Left lung (tissue), 4 donors: ENCODE measurements at regions not wholly inside any gene's neighbourhood (a gene's known extent, or its start where the extent isn't known, plus 50 kb on each side); places are given as distances from the start of the nearest gene placed in this dataset.

ENCODE experiments used
- ATAC-seq: fragments of 200-7000 bp; cut with Tn5 transposase; one replicate; pipeline ENCODE4 v1.9.1; 2020; ENCODE audit warnings: moderate library complexity
- DNase-seq, 4 donors: peaks; one replicate each; pipeline ENCODE4 v3.0.0-alpha.2; 2013 to 2020
- H3K27ac ChIP-seq, 2 donors: fragments of 200-600 bp; sonication (generic) in 1 of 2; one replicate each; pipeline versions ENCODE4 v1.5.0 to v1.8.0; 2020 to 2021
- H3K27me3 ChIP-seq, 2 donors: fragments of 200-600 bp; sonication (generic) in 1 of 2; one replicate each; pipeline versions ENCODE4 v1.5.0 to v1.8.0; 2020 to 2021
- H3K36me3 ChIP-seq, 2 donors: fragments of 200-600 bp; sonication (generic) in 1 of 2; one replicate each; pipeline versions ENCODE4 v1.5.0 to v1.8.0; 2020 to 2021
- H3K4me1 ChIP-seq, 2 donors: fragments of 200-600 bp; one replicate each; pipeline ENCODE4 v1.8.0; 2021
- H3K4me3 ChIP-seq, 2 donors: fragments of 200-600 bp; sonication (generic) in 1 of 2; one replicate each; pipeline versions ENCODE4 v1.5.0 to v1.8.0; 2020 to 2021; ENCODE audit warnings: mild to moderate bottlenecking in 1 of 2
- H3K9me3 ChIP-seq, 2 donors: fragments of 200-600 bp; sonication (generic) in 1 of 2; one replicate each; pipeline versions ENCODE4 v1.5.0 to v1.8.0; 2020 to 2021
- intact Hi-C, 2 donors: fragments of 100-400 bp; cut with DNase I; formaldehyde crosslinking; loops; one replicate each; pipeline versions ENCODE4 v1.11.2 to v1.14.2; 2022
- TF ChIP-seq, protein P1 (sequence below), 2 donors: fragments of 200-600 bp; sonication (generic) in 1 of 2; IDR thresholded peaks; one replicate each; pipeline versions ENCODE4 v1.5.0 to v1.8.0; 2021; ENCODE audit warnings: antibody characterized with exemption in 2 of 2
- donor health status: DM: no; HTN: yes; CAD: no.
- donor health status: DM: no; HTN: no; CAD: no.

DNA sequence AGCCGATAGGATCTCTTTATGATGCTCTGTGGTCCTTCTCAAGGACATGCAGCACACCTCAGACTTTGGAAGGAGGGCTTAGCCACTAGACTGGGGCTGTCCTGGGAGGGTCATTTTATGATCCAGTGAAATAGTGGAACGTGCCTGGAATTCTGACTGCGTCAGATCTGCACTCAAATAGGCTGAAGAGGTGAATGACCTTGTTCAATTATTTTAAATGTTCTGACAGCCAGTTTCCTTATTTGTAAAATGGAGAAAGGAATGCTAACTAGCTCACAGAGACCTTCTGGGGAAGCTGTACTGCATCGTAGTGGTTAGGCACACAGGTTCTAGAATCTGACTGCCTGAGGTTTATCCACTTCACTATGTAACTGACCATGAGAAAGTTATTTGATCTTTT is 587.5 kb downstream of the MAFB start:
- DNase-seq, result no peak
- H3K9me3 ChIP-seq, result no peaks in the 10 kb centered on the region
- intact Hi-C loops, result no loop called here
- ATAC-seq, result no peak
- no peaks in the 10 kb centered on the region for H3K36me3 ChIP-seq
- TF ChIP-seq, protein P1, sequence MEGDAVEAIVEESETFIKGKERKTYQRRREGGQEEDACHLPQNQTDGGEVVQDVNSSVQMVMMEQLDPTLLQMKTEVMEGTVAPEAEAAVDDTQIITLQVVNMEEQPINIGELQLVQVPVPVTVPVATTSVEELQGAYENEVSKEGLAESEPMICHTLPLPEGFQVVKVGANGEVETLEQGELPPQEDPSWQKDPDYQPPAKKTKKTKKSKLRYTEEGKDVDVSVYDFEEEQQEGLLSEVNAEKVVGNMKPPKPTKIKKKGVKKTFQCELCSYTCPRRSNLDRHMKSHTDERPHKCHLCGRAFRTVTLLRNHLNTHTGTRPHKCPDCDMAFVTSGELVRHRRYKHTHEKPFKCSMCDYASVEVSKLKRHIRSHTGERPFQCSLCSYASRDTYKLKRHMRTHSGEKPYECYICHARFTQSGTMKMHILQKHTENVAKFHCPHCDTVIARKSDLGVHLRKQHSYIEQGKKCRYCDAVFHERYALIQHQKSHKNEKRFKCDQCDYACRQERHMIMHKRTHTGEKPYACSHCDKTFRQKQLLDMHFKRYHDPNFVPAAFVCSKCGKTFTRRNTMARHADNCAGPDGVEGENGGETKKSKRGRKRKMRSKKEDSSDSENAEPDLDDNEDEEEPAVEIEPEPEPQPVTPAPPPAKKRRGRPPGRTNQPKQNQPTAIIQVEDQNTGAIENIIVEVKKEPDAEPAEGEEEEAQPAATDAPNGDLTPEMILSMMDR (IDR thresholded peaks at IDR 0.05), result no peak
- H3K27me3 ChIP-seq, result no peaks in the 10 kb centered on the region
- no peak overlapping the region for H3K4me3 ChIP-seq
- no peaks in the 10 kb centered on the region for H3K4me1 ChIP-seq
- no peak overlapping the region for H3K27ac ChIP-seq

DNA sequence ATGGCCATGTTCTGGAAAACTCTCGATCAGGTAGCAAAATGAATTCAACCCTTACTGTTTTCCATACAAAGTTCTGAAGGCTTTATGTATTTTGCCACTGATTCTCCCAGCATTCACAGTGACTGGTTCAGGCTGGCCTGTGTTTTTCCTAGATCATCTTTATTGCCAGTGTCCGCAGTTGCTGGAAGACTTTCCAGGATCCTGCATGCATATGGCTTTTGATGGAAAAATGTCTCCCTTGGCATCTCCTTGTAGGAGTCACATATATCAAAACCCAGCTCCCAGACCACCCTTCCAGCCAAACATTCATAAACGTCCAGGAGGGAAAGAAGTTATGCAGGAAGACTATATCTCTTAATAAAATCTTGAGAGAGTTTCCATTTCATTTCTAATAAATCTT is 588.8 kb downstream of the MAFB start:
- H3K27ac ChIP-seq, result no peak overlapping the region
- no peaks in the 10 kb centered on the region for H3K9me3 ChIP-seq
- H3K27me3 ChIP-seq, result no peaks in the 10 kb centered on the region
- no peak for DNase-seq
- intact Hi-C loops, result no loop called here
- H3K4me1 ChIP-seq, result no peaks in the 10 kb centered on the region
- TF ChIP-seq, protein P1 (IDR thresholded peaks at IDR 0.05), result no peak
- no peak for ATAC-seq
- no peaks in the 10 kb centered on the region for H3K36me3 ChIP-seq
- H3K4me3 ChIP-seq, result no peak overlapping the region

DNA sequence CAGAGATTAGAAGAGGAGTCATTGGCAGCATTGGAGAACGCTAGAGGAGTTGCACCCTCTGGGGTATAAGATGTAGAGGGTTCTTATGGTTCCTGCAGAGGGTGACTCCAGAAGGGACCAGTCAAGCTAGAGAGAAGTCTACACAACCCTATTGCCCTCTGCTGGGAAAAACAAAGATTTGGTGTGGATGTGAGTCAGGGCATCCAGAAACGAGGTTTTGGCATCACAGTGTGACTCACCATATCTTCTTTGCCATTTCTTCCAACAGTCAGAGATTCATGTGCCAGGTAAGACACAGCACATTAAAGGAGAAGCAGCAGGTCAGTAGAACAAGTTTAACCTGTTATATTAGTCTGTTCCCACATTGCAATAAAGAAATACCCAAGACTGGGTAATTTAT is 598.8 kb downstream of the MAFB start:
- intact Hi-C loops, result no loop called here
- no peak for ATAC-seq
- H3K27ac ChIP-seq, result no peak overlapping the region
- H3K9me3 ChIP-seq, result peaks cover 0 to 17% of the 10 kb centered on the region in 2 donors
- no peaks in the 10 kb centered on the region for H3K36me3 ChIP-seq
- TF ChIP-seq, protein P1 (IDR thresholded peaks at IDR 0.05), result no peak
- H3K4me3 ChIP-seq, result no peak overlapping the region
- DNase-seq, result no peak
- H3K4me1 ChIP-seq, result no peaks in the 10 kb centered on the region
- H3K27me3 ChIP-seq, result no peaks in the 10 kb centered on the region

DNA sequence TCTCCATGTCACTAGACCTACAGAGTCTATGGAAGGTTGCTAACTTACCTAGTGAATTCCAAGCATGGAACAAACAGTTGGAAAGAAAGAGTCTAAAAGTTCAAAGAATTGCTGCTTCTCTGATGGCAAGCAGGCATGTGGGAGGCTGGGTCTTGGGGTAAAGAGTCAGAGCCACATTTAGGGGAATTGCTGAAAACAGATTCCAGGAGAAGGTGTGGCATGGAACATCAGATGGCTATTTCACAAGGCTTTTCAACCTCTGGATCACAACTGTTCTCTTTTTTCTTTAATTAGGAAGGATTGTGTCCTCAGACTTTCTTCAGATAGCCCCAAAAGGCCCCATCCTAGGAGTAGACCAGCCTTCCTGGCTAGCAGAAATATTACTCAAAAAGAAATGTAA is 601.5 kb downstream of the MAFB start:
- H3K4me1 ChIP-seq, result no peaks in the 10 kb centered on the region
- ATAC-seq (no peak), DNase-seq (no peak)
- no peak overlapping the region for H3K4me3 ChIP-seq
- H3K27ac ChIP-seq, result no peak overlapping the region
- H3K36me3 ChIP-seq, result no peaks in the 10 kb centered on the region
- peaks cover 0 to 12% of the 10 kb centered on the region in 2 donors for H3K9me3 ChIP-seq
- intact Hi-C loops, result no loop called here
- no peaks in the 10 kb centered on the region for H3K27me3 ChIP-seq
- TF ChIP-seq, protein P1 (IDR thresholded peaks at IDR 0.05), result no peak

DNA sequence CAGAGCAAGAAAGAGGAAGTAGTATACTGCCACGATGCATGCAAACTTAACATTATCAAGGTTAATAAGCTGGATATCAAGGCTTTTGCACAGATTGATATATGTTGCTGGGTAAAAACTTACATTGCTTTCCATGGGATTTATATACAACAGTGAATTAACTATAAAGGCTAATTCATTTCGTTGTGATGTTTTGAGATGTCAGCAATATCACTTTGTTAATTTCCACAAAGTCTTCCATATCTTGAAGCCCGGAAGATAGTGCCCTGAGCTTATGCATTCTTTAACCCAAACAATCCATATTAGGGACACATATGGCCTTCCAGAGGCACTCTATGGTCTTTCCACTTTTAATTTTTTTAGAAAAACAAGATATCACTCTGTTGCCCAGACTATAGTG is 603.5 kb downstream of the MAFB start:
- Histone ChIP-seq H3K4me3 (no peak overlapping the region), H3K36me3 (no peaks in the 10 kb centered on the region), H3K4me1 (no peaks in the 10 kb centered on the region), H3K9me3 (no peaks in the 10 kb centered on the region), H3K27ac (no peak overlapping the region), H3K27me3 (no peaks in the 10 kb centered on the region)
- ATAC-seq (no peak), DNase-seq (no peak)
- TF ChIP-seq, protein P1 (IDR thresholded peaks at IDR 0.05), result no peak
- intact Hi-C loops, result no loop called here
